ENCODE measurements at regions not wholly inside any gene's neighbourhood (a gene's known extent, or its start where the extent isn't known, plus 50 kb on each side); places are given as distances from the start of the nearest gene placed in this dataset.

DNA sequence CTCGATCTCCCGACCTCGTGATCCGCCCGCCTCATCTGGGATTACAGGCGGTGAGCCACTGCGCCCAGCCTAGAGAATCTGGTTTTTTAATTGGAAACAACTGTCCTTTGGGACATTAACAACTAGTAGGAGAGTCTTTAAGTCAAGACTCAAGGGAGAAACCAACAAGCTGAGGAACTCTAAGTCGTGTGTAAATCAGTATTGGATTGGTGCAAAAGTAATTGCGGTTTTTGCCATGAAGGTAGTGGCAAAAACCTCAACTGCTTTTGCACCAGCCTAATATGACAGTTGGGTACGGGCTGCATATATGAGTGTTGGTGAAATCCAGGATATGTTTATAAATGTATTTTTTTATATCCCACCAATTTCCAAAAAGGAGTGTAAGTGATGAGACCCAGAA is 113.9 kb upstream of the PLXNA4 start:
- TF ChIP-seq, protein P1, sequence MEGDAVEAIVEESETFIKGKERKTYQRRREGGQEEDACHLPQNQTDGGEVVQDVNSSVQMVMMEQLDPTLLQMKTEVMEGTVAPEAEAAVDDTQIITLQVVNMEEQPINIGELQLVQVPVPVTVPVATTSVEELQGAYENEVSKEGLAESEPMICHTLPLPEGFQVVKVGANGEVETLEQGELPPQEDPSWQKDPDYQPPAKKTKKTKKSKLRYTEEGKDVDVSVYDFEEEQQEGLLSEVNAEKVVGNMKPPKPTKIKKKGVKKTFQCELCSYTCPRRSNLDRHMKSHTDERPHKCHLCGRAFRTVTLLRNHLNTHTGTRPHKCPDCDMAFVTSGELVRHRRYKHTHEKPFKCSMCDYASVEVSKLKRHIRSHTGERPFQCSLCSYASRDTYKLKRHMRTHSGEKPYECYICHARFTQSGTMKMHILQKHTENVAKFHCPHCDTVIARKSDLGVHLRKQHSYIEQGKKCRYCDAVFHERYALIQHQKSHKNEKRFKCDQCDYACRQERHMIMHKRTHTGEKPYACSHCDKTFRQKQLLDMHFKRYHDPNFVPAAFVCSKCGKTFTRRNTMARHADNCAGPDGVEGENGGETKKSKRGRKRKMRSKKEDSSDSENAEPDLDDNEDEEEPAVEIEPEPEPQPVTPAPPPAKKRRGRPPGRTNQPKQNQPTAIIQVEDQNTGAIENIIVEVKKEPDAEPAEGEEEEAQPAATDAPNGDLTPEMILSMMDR (conservative IDR thresholded peaks at IDR 0.05), result no peak
- TF ChIP-seq ZFX (IDR thresholded peaks at IDR 0.05), result no peak

All from C4-2B (cell line).